ENCODE measurements at regions not wholly inside any gene's neighbourhood (a gene's known extent, or its start where the extent isn't known, plus 50 kb on each side); places are given as distances from the start of the nearest gene placed in this dataset.

DNA sequence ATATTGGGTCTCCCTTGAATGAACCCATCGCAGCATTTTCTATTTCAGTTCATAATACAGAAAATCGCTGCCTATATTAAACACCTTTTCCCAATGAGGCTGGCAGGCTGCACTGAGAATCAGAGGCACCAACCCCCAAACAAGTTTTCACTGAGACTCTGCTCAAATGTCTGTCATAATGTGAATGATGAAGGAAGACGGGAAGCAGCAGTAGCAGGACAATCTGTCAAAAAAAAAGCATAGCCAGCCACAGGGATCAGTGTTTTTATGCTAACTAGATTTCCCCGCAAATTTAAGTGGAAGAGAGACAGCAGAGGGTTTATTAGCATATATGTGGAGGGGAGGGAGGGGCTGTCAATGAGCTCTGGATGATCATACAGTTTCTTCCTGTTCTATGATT lies 162.7 kb upstream of the PDE4D start:
- H3K9me3 ChIP-seq (replicated peaks; ENCODE audit: control insufficient read depth, insufficient read depth, low read length), result no peaks in the 10 kb centered on the region
- DNase-seq (ENCODE audit: low read depth, low spot score), result no peak
- dilution Hi-C loops (cut with MboI; ENCODE audit: extremely low pct_ligation_motif_present, low sequenced_read_pairs), result no loop called here
- no peaks in the 10 kb centered on the region for H3K27me3 ChIP-seq (ENCODE audit: control insufficient read depth in 2 of 2, insufficient read depth in 2 of 2, low read length in 2 of 2)
- no peaks in the 10 kb centered on the region for H3K36me3 ChIP-seq (ENCODE audit: control insufficient read depth in 2 of 2, extremely low read depth in 1 of 2, insufficient read depth in 2 of 2, low read length in 2 of 2)
- no peaks in the 10 kb centered on the region for H4K20me1 ChIP-seq (replicated peaks; ENCODE audit: control insufficient read depth, extremely low read depth, insufficient read depth, low read length)
- H3K9me1 ChIP-seq (replicated peaks; ENCODE audit: control insufficient read depth, extremely low read depth, insufficient read depth, low read length), result no peaks in the 10 kb centered on the region
- no peaks in the 10 kb centered on the region for H3K4me1 ChIP-seq (ENCODE audit: control insufficient read depth, extremely low read depth, insufficient read depth, low read length)
- no peak overlapping the region for H3K9ac ChIP-seq (replicated peaks; ENCODE audit: extremely low read depth, insufficient read depth, low read length)
- intact Hi-C loops (cut with micrococcal nuclease), result no loop called here
- H2AFZ ChIP-seq (ENCODE audit: low read depth, low read length), result no peak overlapping the region
- H3K27ac ChIP-seq (ENCODE audit: insufficient read depth, low read depth, low read length), result no peak overlapping the region
- FAIRE-seq, result no peak
- H3K4me2 ChIP-seq (ENCODE audit: insufficient read depth, low read length), result no peak overlapping the region
- BruUV-seq (replicated peaks), result no TSS peak
- H3K79me2 ChIP-seq (ENCODE audit: control insufficient read depth, insufficient read depth, low read length), result no peaks in the 10 kb centered on the region
- ChIA-PET POLR2A (no interaction called here), CTCF (no interaction called here)
- H3K4me3 ChIP-seq (replicated peaks in 1 of 3; ENCODE audit: insufficient read depth in 1 of 3, low read depth in 1 of 3, low read length in 3 of 3), result no peak overlapping the region
- TF ChIP-seq MYC (IDR thresholded peaks at IDR 0.05; ENCODE audit: low read depth, low read length), result no peak
- TF ChIP-seq, protein P1, sequence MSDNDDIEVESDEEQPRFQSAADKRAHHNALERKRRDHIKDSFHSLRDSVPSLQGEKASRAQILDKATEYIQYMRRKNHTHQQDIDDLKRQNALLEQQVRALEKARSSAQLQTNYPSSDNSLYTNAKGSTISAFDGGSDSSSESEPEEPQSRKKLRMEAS (IDR thresholded peaks at IDR 0.05; ENCODE audit: insufficient read depth, insufficient read length), result no peak
- no peak for TF ChIP-seq POLR2AphosphoS5 (IDR thresholded peaks at IDR 0.05; ENCODE audit: insufficient read depth, low read depth, low read length)
- TF ChIP-seq JUN (IDR thresholded peaks at IDR 0.05; ENCODE audit: borderline replicate concordance, insufficient read depth, insufficient read length, low read depth), result no peak
- TF ChIP-seq FOS (IDR thresholded peaks at IDR 0.05; ENCODE audit: borderline replicate concordance, insufficient read depth, low read length), result no peak
- TF ChIP-seq, protein P2, sequence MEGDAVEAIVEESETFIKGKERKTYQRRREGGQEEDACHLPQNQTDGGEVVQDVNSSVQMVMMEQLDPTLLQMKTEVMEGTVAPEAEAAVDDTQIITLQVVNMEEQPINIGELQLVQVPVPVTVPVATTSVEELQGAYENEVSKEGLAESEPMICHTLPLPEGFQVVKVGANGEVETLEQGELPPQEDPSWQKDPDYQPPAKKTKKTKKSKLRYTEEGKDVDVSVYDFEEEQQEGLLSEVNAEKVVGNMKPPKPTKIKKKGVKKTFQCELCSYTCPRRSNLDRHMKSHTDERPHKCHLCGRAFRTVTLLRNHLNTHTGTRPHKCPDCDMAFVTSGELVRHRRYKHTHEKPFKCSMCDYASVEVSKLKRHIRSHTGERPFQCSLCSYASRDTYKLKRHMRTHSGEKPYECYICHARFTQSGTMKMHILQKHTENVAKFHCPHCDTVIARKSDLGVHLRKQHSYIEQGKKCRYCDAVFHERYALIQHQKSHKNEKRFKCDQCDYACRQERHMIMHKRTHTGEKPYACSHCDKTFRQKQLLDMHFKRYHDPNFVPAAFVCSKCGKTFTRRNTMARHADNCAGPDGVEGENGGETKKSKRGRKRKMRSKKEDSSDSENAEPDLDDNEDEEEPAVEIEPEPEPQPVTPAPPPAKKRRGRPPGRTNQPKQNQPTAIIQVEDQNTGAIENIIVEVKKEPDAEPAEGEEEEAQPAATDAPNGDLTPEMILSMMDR (IDR thresholded peaks at IDR 0.05; ENCODE audit: extremely low read depth in 1 of 2, insufficient read depth in 1 of 2, low read depth in 1 of 2, low read length in 2 of 2), result no peak
- no peak for TF ChIP-seq GATA2 (IDR thresholded peaks at IDR 0.05; ENCODE audit: insufficient read depth, insufficient read length, low read depth, low read length)
- no peak for TF ChIP-seq EZH2 (IDR thresholded peaks at IDR 0.05; ENCODE audit: borderline replicate concordance, low read depth, low read length, severe bottlenecking)

Data from endothelial cell of umbilical vein (primary cell).